ENCODE measurements at regions not wholly inside any gene's neighbourhood (a gene's known extent, or its start where the extent isn't known, plus 50 kb on each side); places are given as distances from the start of the nearest gene placed in this dataset.
A peak's percentile ranks its signal among the peaks of the same experiment; 100 is the strongest.
"Not testable (repeated sequence)": the region's sequence is repeated elsewhere in the genome, so short reads cannot be mapped to it uniquely, and the experiment has no call there.

DNA sequence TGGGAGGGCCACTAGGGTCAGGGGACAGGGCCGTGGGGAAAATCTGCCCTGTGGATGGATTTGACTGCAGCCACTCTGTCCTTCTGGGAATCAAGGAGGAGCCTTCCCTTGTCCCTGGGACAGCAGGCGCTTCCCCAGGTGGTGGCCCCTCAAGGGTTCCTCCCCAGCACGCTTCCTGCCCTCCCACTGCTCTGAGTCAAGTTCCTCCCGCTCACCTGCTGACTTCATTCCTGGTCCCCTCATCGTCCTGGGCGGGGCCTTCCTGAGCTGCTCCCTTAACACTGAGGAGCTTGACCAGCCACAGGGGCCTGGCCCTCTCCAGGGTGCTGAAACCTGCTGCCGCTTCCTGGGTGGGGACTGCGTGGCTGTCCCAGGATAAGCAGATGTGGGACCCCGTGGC, 64.4 kb upstream of the SFSWAP start:
- WGBS (ENCODE audit: extremely low coverage, insufficient coverage, low lambda C conversion rate): no CpG with 5 or more reads among the region's 9 CpGs
- not testable (repeated sequence) for H2BK15ac ChIP-seq (replicated peaks; ENCODE audit: low read depth); H4K8ac ChIP-seq (ENCODE audit: low read depth, low read length); H2AK5ac ChIP-seq (ENCODE audit: low read length); H3K56ac ChIP-seq (ENCODE audit: low read length); H2BK120ac ChIP-seq (ENCODE audit: low read depth, low read length); H3K36me3 ChIP-seq (ENCODE audit: control insufficient read depth, insufficient read depth, low read length); H3K4me1 ChIP-seq (ENCODE audit: control insufficient read depth, low read depth, low read length); H3K27ac ChIP-seq (ENCODE audit: low read depth, low read length); H3K18ac ChIP-seq (ENCODE audit: low read length); H3K79me1 ChIP-seq (ENCODE audit: low read length); H2BK5ac ChIP-seq (ENCODE audit: low read length); H4K5ac ChIP-seq (ENCODE audit: low read length); H3K27me3 ChIP-seq (ENCODE audit: insufficient read depth, low read length, poor library complexity); H3K9ac ChIP-seq (ENCODE audit: low read length); H3K4me3 ChIP-seq (ENCODE audit: low read length); H3K4me2 ChIP-seq (ENCODE audit: low read length); H3K23ac ChIP-seq (ENCODE audit: low read length); H3K4ac ChIP-seq (ENCODE audit: low read depth, low read length); H3K79me2 ChIP-seq (ENCODE audit: control insufficient read depth, insufficient read depth, low read length)
- DNase-seq: peak; percentile 41

DNA sequence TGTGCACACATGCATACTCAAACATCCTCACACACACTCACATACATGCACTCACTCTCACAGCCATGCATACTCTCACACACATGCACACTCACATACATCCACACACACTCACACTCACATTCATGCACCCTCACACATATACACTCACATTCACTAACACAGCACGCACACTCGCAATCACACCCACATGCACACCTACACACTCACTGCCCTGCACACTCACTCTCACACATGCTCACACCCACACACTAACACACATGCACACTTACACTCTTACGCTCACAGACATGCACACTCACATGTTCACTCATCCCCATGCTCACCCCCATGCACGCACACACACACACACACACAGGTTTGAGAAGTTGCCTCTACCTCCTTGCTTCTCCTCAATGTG, 63.2 kb upstream of the SFSWAP start:
- Histone ChIP-seq H2BK5ac (ENCODE audit: low read length) (no peak overlapping the region), H3K56ac (ENCODE audit: low read length) (no peak overlapping the region), H3K4me2 (ENCODE audit: low read length) (no peak overlapping the region), H4K5ac (ENCODE audit: low read length) (no peak overlapping the region), H2AK5ac (ENCODE audit: low read length) (no peak overlapping the region), H3K27me3 (ENCODE audit: insufficient read depth, low read length, poor library complexity) (no peaks in the 10 kb centered on the region), H3K79me1 (ENCODE audit: low read length) (no peaks in the 10 kb centered on the region), H3K9ac (ENCODE audit: low read length) (no peak overlapping the region), H4K8ac (ENCODE audit: low read depth, low read length) (no peak overlapping the region), H3K4me1 (ENCODE audit: control insufficient read depth, low read depth, low read length) (no peaks in the 10 kb centered on the region), H2BK120ac (ENCODE audit: low read depth, low read length) (no peak overlapping the region), H3K4ac (ENCODE audit: low read depth, low read length) (no peak overlapping the region), H3K27ac (ENCODE audit: low read depth, low read length) (no peak overlapping the region), H3K23ac (ENCODE audit: low read length) (no peak overlapping the region), H2BK15ac (replicated peaks; ENCODE audit: low read depth) (no peak overlapping the region), H3K4me3 (ENCODE audit: low read length) (no peak overlapping the region), H3K79me2 (ENCODE audit: control insufficient read depth, insufficient read depth, low read length) (no peaks in the 10 kb centered on the region), H3K36me3 (ENCODE audit: control insufficient read depth, insufficient read depth, low read length) (no peaks in the 10 kb centered on the region), H3K18ac (ENCODE audit: low read length) (no peak overlapping the region)
- no peak for DNase-seq
- WGBS (ENCODE audit: extremely low coverage, insufficient coverage, low lambda C conversion rate): 100% methylated on average over 1 of the region's 4 CpGs

DNA sequence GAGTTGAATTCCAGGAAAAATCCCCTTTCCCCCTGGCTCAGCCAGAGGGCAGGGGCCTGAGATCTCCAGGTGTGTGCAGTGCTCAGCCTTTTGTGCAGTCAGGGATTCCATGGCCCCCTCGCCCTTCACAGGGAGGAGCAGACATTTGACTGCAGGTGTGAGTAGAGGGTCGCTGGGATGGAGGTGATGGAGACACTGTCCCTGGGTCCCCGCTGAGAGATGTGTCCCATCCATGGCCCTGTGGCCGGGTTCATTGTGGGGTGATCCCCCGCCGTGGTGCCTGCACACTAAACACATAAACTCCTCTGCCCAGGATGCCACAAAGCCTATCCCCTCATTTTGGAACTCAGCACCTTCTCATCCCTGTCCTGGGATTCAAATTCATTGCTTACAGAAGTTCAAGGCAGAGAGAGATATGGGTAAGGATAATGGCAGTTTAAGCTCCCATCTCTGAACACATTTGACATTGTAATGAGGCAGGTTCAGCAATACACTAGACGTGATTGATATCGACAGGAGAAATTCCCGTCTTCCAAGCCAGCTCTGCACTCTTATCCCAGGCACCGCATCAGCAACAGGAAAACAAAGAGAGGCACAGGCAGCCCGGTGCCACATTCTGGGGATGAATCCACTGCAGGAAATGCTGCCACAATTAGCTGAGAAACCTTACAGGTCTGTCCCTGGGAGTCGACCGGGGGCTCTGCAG, 55.3 kb upstream of the SFSWAP start:
- H3K23ac ChIP-seq (ENCODE audit: low read length); H3K79me2 ChIP-seq (ENCODE audit: control insufficient read depth, insufficient read depth, low read length); H3K27ac ChIP-seq (ENCODE audit: low read depth, low read length); H3K79me1 ChIP-seq (ENCODE audit: low read length); H2AK5ac ChIP-seq (ENCODE audit: low read length); H3K27me3 ChIP-seq (ENCODE audit: insufficient read depth, low read length, poor library complexity); DNase-seq; H4K5ac ChIP-seq (ENCODE audit: low read length); H3K4ac ChIP-seq (ENCODE audit: low read depth, low read length); H4K8ac ChIP-seq (ENCODE audit: low read depth, low read length); H3K4me1 ChIP-seq (ENCODE audit: control insufficient read depth, low read depth, low read length); H2BK120ac ChIP-seq (ENCODE audit: low read depth, low read length); H2BK5ac ChIP-seq (ENCODE audit: low read length); H3K4me3 ChIP-seq (ENCODE audit: low read length); H3K9ac ChIP-seq (ENCODE audit: low read length); H3K36me3 ChIP-seq (ENCODE audit: control insufficient read depth, insufficient read depth, low read length); H3K18ac ChIP-seq (ENCODE audit: low read length); H3K56ac ChIP-seq (ENCODE audit: low read length); H3K4me2 ChIP-seq (ENCODE audit: low read length); H2BK15ac ChIP-seq (replicated peaks; ENCODE audit: low read depth): not testable (repeated sequence)
- no CpG with 5 or more reads among the region's 13 CpGs for WGBS (ENCODE audit: extremely low coverage, insufficient coverage, low lambda C conversion rate)

DNA sequence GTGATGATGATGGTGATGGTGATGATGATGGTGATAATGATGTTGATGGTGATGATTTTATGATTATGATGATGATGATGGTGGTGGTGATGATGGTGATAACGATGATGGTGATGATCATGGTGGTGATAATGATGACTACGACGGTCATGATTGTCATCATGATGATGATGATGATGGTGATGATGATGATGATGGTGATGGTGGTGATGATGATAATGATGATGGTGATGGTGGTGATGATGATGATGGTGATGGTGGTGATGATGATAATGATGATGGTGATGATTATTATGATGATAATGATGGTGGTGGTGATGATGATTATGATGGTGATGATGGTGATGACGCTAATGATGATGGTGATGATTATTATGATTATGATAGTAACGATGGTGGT, 54.1 kb upstream of the SFSWAP start:
- H3K4ac ChIP-seq (ENCODE audit: low read depth, low read length); H2AK5ac ChIP-seq (ENCODE audit: low read length); H3K27ac ChIP-seq (ENCODE audit: low read depth, low read length); H2BK5ac ChIP-seq (ENCODE audit: low read length); H3K9ac ChIP-seq (ENCODE audit: low read length); H3K4me1 ChIP-seq (ENCODE audit: control insufficient read depth, low read depth, low read length); H3K56ac ChIP-seq (ENCODE audit: low read length); H3K79me1 ChIP-seq (ENCODE audit: low read length); H2BK15ac ChIP-seq (replicated peaks; ENCODE audit: low read depth); H3K27me3 ChIP-seq (ENCODE audit: insufficient read depth, low read length, poor library complexity); H2BK120ac ChIP-seq (ENCODE audit: low read depth, low read length); H3K79me2 ChIP-seq (ENCODE audit: control insufficient read depth, insufficient read depth, low read length); H4K8ac ChIP-seq (ENCODE audit: low read depth, low read length); H3K4me3 ChIP-seq (ENCODE audit: low read length); H3K18ac ChIP-seq (ENCODE audit: low read length); H3K36me3 ChIP-seq (ENCODE audit: control insufficient read depth, insufficient read depth, low read length); H3K4me2 ChIP-seq (ENCODE audit: low read length); H3K23ac ChIP-seq (ENCODE audit: low read length); H4K5ac ChIP-seq (ENCODE audit: low read length); DNase-seq: not testable (repeated sequence)
- WGBS (ENCODE audit: extremely low coverage, insufficient coverage, low lambda C conversion rate): no CpG with 5 or more reads among the region's 5 CpGs

DNA sequence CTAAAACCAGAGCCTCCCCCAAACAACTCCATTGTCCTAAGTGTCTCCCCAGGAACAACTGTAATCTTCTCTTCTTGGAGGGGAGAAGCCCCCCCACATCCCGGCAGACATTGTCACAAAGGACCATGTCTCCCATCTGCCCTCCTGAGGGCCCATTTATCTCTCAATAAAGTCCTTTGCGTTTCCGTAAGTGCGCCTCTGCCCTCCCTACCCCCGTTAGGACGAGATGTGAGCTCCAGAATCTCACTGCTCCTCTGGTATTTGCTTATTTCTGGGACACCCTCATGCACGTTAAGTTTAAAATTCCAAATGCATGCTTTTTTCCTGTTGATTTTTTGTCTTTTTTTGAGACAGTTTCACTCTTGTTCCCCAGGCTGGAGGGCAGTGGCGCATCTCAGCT, 52.3 kb upstream of the SFSWAP start:
- H2AK5ac ChIP-seq (ENCODE audit: low read length); H3K4me2 ChIP-seq (ENCODE audit: low read length); H3K27me3 ChIP-seq (ENCODE audit: insufficient read depth, low read length, poor library complexity); H3K9ac ChIP-seq (ENCODE audit: low read length); H3K36me3 ChIP-seq (ENCODE audit: control insufficient read depth, insufficient read depth, low read length); H3K79me1 ChIP-seq (ENCODE audit: low read length); H2BK120ac ChIP-seq (ENCODE audit: low read depth, low read length); H3K4me1 ChIP-seq (ENCODE audit: control insufficient read depth, low read depth, low read length); H2BK5ac ChIP-seq (ENCODE audit: low read length); H2BK15ac ChIP-seq (replicated peaks; ENCODE audit: low read depth); H4K5ac ChIP-seq (ENCODE audit: low read length); DNase-seq; H3K27ac ChIP-seq (ENCODE audit: low read depth, low read length); H3K4ac ChIP-seq (ENCODE audit: low read depth, low read length); H3K18ac ChIP-seq (ENCODE audit: low read length); H3K23ac ChIP-seq (ENCODE audit: low read length); H3K79me2 ChIP-seq (ENCODE audit: control insufficient read depth, insufficient read depth, low read length); H4K8ac ChIP-seq (ENCODE audit: low read depth, low read length); H3K4me3 ChIP-seq (ENCODE audit: low read length); H3K56ac ChIP-seq (ENCODE audit: low read length): not testable (repeated sequence)
- no CpG with 5 or more reads among the region's 8 CpGs for WGBS (ENCODE audit: extremely low coverage, insufficient coverage, low lambda C conversion rate)

DNA sequence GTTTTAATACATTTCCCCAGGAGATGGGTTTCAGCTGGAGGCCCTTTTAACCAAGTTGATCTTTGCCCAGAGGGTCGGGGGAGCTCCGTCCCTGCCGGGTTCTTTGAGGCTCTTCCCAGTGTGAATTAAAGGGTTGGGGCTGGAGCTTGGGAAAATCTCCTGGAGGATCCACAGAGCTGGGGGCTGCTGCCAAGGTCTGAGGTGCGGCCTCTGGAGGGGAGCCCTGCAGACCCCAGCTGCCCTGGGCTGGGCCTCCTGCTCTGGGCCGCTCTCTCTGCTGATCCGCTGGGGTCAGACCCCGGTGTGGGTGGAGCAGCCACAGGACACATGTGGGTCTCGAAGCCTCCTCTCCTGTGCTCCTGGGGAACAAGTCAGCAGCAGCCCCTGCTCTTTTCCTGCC, 51.4 kb upstream of the SFSWAP start:
- H3K23ac ChIP-seq (ENCODE audit: low read length); H3K4me1 ChIP-seq (ENCODE audit: control insufficient read depth, low read depth, low read length); H2BK5ac ChIP-seq (ENCODE audit: low read length); DNase-seq; H3K79me2 ChIP-seq (ENCODE audit: control insufficient read depth, insufficient read depth, low read length); H3K4me2 ChIP-seq (ENCODE audit: low read length); H3K4me3 ChIP-seq (ENCODE audit: low read length); H3K27ac ChIP-seq (ENCODE audit: low read depth, low read length); H2BK120ac ChIP-seq (ENCODE audit: low read depth, low read length); H3K36me3 ChIP-seq (ENCODE audit: control insufficient read depth, insufficient read depth, low read length); H3K56ac ChIP-seq (ENCODE audit: low read length); H4K8ac ChIP-seq (ENCODE audit: low read depth, low read length); H2BK15ac ChIP-seq (replicated peaks; ENCODE audit: low read depth); H3K18ac ChIP-seq (ENCODE audit: low read length); H2AK5ac ChIP-seq (ENCODE audit: low read length); H3K27me3 ChIP-seq (ENCODE audit: insufficient read depth, low read length, poor library complexity); H4K5ac ChIP-seq (ENCODE audit: low read length); H3K9ac ChIP-seq (ENCODE audit: low read length); H3K79me1 ChIP-seq (ENCODE audit: low read length); H3K4ac ChIP-seq (ENCODE audit: low read depth, low read length): not testable (repeated sequence)
- no CpG with 5 or more reads among the region's 8 CpGs for WGBS (ENCODE audit: extremely low coverage, insufficient coverage, low lambda C conversion rate)

Measured in mesendoderm (in vitro differentiated cells).